ENCODE measurements at regions not wholly inside any gene's neighbourhood (a gene's known extent, or its start where the extent isn't known, plus 50 kb on each side); places are given as distances from the start of the nearest gene placed in this dataset.

DNA sequence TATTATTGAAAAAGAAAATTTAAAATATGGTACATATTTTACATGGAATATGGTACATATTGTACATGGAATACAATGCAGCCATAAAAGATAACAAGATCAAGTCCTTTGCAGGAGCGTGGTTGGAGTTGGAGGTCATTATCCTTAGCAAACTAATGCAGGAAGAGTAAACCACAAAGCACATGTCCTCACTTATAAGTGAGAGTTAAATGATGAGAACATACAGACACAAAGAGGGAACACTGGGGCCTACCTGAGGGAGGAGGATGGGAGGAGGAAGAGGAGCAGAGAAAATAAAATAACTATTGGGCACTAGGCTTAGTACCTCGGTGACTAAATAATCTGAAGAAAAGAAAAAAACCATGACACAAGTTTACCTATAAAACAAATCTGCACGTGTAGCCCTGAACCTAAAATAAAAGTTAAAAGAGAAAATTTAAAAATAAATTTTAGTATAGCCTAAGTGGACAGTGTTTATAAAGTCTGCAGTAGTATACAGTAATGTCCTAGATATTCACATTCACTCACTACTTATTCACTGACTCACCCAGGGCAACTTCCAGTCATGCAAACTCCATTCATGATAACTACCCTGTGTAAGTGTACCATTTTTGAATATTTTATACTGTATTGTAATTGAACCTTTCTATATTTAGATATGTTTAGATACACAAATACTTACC lies 204.4 kb downstream of the FAM76B start:
- no peak for DNase-seq (ENCODE audit: low spot score)

DNA sequence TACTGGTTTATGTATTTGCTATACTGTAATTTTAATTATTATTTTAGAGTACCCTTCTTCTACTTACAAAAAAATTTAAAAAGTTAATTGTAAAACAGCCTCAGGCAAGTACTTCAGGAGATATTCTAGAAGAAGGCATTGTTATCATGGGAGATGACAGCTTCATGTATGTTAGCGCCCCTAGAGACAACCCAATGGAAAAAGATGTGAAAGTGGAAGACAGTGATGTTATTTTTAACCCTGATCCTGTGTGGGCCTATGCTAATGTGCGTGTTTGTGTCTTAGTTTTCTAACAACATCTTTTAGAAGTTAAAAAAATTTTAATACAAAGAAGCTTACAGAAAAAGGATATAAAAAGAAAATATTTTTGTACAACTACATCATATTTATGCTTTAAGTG lies 205.0 kb downstream of the FAM76B start:
- DNase-seq (ENCODE audit: low spot score): no peak

DNA sequence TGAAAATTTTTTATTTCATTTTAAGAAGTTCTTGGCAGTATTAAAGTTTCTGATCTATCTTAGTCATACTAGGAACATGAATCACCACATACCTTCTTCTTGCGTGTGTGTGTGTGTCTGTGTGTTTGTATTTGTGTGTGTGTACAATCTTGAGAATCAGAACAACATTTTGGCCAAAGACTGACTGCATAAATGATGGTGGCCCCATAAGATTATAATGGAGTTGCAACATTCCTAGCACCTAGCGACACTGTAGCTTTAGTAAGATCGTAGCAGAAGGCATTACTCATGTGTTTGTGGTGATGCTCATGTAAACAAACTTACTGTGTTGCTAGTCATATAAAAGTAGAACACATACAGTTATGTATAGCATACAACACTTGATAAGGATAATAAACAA lies 205.4 kb downstream of the FAM76B start:
- DNase-seq (ENCODE audit: low spot score): no peak

DNA sequence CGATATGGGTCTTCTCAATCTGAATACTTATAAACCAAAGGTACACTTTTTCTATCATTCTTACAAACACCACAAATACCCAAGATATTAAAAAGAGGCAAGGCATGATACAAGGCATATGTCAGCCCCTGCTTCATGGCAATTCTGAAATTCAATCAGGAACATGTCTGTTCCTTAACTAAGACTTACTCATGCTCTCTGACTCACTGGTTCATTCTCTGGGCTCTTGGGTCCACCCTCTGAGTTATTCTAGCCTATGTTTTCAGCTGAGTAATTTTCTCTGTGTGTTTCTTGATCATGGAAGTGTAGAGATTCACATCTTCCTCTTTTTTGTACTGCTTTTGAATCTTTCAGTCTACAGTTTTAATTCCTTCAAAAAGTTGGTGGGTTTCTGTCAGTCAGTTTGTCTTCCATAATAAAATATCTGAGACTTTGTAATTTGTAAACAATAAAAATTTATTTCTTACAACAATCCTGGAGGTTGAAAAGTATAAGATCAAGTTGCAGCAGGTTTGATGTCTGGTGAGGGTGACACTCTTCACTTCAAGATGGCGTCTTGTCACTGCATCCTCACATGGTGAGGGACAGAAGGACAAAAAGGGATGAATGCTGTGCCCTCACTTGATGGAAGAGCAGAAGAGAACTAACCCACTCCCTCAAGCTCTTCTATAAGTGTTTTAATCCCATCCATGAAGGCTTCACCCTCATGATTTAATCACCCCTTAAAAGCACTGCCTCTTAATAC lies 211.7 kb downstream of the FAM76B start:
- no peak for DNase-seq (ENCODE audit: low spot score)

DNA sequence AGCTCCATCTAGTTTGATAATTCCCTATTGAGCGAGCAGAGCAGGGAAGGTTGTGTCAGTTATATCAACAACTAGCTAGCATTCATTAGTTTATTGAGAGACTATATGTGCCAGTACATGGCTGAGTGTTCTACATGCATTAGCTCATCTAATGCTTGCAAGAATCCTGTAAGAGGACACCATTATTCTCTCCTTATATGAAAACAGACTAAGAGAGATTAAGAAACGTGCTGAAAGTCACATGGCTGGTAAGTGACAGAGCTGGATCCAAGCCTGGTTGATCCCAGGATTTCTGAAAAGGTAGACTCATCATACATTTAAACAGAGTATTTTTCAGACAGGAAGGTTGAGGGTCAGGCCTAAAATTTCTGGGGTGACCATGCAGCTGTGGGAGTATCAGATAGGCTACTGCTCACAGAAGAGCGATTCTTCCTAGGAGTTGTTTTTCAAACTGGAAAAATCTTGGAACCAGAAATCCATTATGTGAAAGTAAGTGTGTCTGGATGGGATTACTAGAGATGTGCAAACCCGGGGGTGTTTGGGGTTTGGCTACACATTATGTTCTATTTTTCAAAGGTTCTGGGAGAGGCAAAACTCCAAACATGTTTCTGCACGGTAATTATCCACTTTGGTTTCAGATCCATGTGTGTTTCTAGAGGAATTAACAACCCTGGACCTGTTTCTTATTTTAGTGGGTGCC lies 213.3 kb downstream of the FAM76B start:
- DNase-seq (ENCODE audit: low spot score): no peak

DNA sequence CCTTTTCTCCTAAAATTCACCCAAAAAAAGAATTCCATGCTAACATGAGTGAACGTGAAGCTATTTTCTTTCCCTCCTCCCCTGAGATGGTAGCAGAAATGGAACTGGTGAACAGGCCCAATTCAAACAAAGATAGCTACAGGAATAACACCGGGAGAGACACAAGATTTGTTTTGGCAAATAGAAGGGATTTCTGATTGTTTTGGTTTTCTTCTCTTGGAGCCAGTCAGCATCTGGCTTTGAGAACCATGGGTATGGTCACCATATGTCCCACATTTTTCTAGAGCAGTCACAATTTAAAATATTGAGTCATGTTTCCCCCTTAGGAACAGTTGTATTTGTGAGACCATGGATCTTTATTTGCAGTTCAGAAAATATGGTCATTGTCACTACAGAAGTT lies 214.1 kb downstream of the FAM76B start:
- no peak for DNase-seq (ENCODE audit: low spot score)

DNA sequence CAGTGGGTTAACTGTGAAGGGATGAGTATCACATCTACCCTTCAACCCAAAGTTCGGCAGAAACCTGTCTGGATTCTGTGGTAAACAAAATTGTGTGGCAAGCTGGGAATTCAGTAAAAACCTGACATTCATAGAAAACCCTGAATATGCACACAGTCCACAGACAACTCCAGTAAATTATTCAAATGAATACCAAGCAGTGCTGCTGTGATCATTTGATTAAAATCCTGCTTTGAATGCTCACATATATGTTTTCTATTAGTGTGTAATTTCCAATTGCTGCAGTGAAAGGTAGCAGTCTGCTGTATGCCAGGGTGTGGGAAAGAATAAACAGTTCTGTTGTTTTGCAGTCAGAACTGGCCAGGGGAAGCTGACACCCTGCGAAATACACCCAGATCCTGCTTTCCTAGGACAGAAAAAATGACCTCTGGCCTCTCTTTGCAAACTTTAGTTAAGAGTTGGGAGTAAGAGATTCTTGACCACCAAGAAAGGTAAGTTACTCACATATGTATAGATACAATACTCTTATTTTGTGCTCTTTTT lies 217.8 kb downstream of the FAM76B start:
- DNase-seq (ENCODE audit: low spot score): no peak

DNA sequence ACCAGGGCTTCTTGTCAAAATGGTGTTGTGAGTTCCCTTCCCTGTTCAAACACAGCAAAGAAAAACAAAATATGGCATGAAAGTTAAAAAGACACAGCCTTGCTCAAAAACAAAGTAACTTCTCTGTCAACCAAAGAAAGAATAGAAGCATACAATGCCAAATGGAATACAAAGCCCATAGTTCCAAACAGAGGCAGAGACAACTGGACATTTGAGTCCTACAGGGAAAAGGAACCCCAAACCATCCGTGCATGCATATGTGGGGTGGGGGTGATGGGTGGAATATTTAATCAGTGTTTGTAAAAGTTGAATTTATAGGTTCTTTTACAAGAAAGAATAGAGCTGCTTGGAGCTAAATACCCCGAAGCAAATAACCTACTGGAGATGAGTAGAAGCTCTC lies 218.7 kb downstream of the FAM76B start:
- DNase-seq (ENCODE audit: low spot score): no peak

DNA sequence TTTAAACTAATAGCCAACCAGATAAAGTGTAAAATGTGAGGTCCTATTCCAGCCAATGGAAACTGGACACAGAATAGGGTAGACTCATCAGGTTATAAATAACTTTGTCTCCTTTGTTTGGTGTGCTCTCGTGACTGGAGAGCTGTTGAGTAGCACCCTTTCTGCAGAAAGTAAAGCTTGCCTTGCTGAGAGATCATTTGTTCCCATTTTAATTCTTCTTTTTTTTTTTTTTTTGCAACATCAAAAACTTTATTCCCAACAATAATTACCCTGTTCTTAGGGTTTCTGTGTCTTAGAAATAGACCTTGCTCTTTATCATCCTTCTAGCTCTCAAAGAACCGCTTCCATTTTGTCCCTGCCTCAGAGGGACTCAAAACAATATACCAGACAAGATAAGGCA lies 220.4 kb downstream of the FAM76B start:
- no peak for DNase-seq (ENCODE audit: low spot score)

DNA sequence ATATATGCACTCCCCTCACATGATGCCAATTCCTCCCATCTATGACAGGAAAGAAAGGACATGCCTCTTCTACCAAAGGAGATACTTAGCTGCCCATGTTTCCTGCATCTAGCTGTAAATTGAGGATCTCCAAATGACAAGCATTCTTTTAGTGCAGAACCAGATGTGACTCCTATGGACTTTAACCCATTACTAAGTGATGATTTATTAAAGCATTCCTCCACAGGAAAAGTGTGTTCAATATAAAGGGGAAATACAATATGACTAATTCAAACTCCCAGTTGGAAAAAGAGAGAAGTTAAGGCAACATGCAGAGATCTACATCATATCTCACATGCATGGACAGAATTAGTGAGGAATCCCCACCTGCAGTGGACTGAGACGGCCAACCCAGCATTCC lies 221.3 kb downstream of the FAM76B start:
- DNase-seq (ENCODE audit: low spot score): no peak

DNA sequence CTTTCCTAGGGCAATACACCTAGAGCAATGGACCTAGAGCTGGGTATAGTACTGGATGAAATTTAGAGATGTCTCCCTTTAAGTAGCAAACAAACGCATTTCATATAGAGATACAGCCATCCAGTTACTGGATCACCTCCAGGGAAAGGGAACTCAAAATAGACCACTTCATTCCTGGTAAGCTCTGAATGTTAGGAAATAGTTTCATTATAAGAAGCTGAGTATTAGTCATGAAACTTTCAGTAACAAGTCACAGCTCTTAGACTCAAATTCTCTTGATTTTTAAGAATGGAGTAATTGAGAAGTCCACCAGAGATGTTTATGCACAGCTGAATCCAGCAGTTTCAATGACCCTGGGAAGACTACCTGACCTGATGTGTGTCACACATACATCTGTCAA lies 221.9 kb downstream of the FAM76B start:
- no peak for DNase-seq (ENCODE audit: low spot score)

DNA sequence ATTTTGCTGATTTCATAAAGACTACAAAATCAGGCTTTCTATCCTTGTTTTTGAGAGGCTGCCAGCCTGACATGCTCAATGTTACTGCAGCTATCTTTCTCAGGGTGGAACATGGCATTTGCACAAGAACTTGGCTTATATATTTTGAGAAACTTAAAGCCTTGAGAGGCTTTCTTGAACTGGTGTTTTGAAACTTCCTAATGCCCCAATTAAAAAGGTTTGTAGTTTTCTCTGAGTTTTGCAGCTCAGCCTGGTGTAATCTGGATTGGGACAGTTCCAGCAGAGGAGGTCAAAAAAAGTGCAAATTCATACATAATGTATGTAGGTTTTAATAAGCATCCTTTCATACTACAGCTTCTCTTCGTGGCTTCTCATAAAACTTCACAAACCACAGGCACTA lies 223.4 kb downstream of the FAM76B start:
- no peak for DNase-seq (ENCODE audit: low spot score)

DNA sequence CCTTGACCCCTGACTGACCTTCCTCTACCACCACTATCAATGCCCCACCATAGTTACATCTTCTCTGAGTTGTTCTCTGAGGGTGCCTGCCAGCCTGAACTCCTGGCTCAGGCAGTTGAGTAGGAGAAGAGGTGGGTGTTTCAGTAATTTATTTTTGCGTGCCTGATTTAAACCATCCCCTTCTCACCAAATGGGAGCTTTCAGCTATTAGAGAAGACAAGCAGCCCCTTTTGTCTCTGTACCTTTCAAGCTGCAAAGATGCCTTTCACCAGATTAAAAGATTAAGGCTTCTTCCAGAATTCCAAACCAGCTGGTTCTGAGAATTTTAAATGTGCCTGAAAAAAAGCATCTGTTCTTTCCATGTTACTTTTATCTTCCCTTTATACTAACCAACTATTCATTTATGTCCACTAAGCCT lies 223.8 kb downstream of the FAM76B start:
- DNase-seq (ENCODE audit: low spot score): no peak

DNA sequence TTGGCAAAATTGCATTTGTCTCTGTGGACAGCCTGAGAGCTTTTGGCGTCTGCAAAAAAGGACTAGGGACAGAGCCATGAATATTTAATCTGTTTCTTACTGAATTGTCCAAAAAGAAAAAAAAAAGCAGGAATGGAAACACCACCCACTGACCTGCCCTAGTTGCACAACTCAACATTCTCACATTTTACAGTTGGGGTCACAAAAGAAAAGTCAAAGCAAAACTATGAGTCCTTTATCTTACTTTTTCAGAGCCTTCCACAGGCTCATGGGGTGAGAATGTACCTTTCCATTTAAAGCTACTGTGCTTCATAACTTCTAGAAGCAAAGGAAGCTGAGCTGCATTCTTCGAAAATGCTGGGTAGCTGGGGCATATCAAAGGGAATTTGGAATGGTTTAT lies 225.7 kb downstream of the FAM76B start:
- no peak for DNase-seq (ENCODE audit: low spot score)

DNA sequence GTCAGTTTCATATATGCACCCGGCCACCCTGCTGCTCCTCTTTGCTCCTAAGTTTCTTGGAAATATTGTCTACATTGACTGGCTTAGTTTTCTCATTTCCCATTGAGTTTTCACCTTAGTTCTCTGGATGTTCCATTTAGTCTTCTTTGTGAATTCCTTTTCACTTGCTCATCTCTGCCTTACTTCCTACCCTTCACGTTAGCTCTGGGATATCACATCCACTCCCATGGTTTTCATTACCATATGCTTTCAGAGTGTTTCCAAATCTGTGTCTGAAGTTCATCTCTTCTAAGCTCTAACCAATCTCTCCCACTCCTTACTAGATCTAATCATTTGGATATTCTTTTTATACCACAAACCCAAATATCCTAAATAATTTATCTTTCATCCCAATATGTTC lies 226.4 kb downstream of the FAM76B start:
- DNase-seq (ENCODE audit: low spot score): no peak

DNA sequence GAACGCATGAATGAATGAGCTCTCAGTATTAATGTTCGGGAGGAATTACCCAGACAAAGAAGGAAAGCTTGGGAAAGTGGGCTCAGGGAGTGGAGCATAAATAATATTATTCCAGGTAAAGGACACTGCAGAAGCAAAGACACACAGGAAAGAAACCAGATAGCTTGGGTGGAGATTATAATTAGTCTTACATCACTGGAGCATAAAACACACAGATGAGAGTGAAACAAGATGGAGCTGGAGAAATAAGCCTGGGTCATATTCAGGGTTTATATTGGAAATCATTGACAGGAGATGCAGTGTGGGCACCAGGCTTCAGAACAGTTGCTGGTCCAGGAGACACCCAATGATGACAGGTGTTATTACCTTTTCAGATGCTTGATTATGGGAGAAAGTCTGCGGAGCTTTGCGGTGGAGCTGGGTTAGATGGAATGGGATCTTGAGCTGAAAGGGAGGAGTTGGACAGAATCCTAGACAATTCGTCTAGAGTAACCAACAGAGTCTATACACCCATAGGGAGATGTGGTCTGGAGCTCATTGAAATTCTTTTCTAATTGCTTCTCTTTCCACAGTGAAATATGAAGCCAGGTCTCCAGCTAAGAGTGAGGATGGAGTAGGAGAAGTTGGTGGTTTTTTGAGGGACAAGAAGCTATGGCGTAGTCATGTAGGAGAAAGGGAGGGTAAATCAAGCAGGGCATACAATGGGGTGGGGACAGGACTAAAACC lies 227.2 kb downstream of the FAM76B start:
- DNase-seq (ENCODE audit: low spot score): peak; percentile 17

DNA sequence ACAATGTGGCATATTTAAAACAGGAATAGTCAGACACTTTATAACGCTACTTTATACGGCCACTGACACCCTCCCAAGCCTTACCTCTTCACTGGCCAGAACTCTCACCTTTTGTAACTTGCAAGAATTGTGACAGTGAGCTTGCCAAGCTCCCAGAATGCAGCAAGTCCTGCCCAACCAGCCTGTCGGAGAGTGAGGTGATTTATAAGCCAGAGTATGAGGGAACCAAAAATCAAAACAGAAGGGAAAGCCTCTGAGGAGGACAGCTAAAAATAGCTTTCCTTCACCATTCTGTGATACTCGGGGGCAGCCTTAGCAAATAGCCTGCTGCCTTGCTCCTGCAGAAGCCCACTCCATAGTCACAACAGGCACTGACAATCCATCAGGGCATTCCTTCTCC lies 229.7 kb downstream of the FAM76B start:
- peak; percentile 18 for DNase-seq (ENCODE audit: low spot score)

DNA sequence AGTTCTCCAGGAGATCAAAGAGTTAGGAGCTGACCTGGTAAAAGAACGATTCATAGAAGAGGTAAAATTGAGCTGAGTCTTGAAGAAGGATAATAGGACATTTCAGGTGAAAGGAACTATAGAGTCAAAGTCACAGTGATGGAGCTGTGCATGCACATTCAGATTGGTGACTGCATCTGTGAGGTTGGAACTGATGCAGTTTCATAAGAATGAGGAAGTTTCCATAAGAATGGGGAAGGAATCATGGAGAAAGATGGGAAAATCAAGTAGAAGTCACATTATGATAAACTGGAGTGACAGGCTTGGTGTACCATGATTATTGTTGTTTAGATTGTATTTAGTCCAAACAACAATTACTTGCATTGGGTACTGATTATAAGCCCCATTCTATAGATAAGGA lies 232.2 kb downstream of the FAM76B start:
- DNase-seq (ENCODE audit: low spot score): no peak

DNA sequence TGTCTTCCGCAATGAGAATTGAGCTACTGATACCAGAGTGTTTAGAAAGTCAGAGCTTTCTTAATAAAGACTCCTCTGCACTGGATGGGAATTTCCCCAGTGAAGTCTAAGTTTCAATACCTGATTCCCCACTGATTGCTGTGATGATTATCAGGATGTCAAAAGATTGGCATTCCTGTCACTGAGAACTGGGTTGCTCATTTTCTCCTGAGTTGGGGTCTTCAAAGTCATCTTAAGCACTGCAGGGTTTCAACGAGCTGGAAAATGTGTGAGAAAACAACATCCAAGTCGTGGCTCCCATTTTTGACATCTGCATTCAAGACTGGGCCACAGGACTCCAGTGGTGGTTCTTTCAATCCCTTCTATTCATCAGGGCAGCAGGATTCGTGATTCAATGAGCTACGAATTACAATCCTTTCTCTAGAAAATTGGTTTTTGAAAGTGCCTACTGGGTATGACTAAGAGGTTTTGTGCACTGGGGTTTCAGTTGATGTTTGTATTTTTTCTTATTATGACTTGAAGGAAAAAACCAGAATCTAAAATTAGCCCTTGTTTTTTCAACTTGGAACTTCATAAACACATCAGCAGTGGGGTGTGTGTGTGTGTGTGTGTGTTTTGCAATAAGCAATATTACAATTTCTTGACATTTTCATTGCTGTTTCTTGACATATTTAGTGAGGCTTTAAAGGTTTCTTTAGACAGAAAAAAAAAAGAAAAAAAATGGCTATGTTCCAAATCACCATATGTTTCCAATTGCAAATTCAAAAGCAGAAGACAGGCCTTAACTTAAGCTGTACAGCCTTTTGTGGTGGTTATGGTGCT lies 233.0 kb downstream of the FAM76B start:
- DNase-seq (ENCODE audit: low spot score): peak; percentile 17

DNA sequence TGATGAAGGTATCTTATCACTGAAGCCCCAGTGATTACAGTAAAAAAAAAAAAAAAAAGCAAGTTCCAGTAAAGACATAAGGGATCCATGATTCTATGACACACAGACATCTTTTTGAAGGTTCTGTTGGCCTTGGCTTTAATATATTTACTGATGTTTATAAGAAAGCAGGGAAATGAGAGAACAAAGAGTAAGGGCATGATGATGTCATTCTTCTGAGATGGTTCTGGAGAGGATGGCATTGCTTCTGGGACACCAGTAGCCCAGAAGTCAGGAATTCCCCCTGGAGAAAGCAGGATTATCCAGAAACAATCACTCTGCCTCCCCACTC lies 233.6 kb downstream of the FAM76B start:
- no peak for DNase-seq (ENCODE audit: low spot score)

DNA sequence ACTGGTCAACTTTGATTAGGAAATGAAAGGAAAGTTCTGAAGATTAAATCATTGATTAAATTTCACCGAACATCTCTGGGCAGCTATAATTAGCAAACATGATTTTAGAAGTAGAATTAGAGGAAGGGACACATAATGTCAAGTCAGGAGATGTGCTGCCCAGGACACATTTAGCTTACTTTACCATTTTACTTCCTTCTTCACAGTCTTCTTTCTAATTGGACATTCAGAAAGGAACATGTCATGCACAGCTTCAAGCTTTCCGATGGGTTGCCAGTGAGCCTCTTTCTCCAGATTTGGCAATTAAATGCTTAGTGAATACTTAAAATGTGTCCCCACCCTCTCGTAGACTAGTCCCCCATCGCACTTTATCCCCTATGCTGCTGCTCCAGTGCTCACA lies 234.7 kb downstream of the FAM76B start:
- no peak for DNase-seq (ENCODE audit: low spot score)

DNA sequence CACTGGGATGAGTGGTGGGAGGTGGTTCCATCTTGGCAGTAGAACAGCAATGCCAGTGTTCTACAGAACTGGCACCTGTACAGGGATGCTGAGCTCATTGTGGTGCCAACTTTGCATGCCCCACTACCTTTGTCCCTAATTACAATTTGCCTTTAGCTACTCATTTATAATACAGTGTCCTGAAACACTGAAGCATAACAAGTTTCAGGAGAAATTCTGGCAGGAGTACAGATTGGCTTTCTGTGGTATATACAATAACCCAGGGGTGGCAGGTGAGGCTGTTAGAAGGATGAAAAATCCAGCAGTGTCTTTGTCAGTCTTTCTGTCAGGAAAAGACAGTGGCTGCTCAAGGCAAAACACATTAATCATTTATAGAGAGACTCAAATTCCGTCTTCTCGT lies 240.3 kb downstream of the FAM76B start:
- no peak for DNase-seq (ENCODE audit: low spot score)
